NCI-H2196 (cell line): ENCODE measurements at regions not wholly inside any gene's neighbourhood (a gene's known extent, or its start where the extent isn't known, plus 50 kb on each side); places are given as distances from the start of the nearest gene placed in this dataset.
A peak's percentile ranks its signal among the peaks of the same experiment; 100 is the strongest.

Source experiments
- DNase-seq: peaks from one replicate; lab custom pipeline; 2025; ENCODE audit not compliant: unreplicated experiment; lab: John Stamatoyannopoulos, UW

DNA sequence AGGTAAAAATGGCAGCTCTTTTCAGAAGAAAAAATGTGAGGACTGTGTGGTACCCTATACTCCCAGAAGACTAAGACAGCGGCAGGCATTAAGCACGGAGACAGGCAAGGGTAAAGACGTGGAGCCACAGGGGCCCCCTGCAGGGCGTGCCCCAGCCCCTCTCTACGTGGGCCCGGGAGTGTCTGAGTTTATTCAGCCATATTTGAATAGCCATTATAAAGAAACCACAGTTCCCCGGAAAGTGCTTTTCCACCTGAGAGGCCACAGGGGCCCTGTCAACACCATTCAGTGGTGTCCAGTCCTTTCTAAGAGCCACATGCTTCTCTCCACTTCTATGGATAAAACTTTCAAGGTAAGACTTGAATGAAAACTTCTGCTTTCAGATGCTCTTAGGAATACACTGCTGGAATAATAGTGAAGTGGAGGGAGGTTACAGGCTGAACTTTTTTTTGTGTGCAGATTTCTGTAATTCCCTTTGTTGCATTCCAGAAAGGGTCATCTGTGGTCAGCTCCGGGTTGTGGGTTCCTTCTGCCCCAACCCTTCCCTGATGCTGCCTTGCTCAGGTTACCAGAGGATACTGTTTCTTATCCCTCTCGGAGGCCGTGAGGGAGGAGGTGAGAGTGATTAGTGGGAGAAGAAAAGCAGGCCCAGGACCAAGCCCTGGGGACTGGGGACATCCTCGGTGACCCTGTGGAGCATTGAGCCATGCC is 58.4 kb downstream of the SLC25A47 start:
- DNase-seq: no peak

DNA sequence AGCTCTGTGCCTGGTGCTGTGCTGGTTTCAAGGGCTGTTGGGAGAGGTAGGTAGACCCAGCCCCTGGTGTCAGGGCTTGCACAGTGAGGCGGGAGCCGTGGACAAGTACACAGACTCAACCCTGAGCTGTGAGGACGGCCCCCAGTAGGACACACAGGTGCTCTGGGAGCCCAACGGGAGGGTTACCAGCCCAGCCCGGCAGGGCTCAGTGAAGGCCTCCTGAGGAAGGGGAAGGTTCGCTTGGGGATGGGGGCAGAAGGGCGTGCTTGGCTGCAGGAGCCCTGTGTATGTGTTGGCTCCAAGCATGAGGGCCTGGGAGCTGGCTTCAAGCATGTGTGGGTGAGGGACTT is 58.9 kb downstream of the SLC25A47 start:
- no peak for DNase-seq

GRCh38 chr14:100383727-100384158 is 60.6 kb downstream of the SLC25A47 start:
- DNase-seq: peak; percentile 38

- no peak for DNase-seq
Measured at GRCh38 chr14:100384277-100384676, 61.1 kb downstream of the SLC25A47 start.

GRCh38 chr14:100384819-100385813 is 62.0 kb downstream of the SLC25A47 start:
- DNase-seq: peak; percentile 13

DNA sequence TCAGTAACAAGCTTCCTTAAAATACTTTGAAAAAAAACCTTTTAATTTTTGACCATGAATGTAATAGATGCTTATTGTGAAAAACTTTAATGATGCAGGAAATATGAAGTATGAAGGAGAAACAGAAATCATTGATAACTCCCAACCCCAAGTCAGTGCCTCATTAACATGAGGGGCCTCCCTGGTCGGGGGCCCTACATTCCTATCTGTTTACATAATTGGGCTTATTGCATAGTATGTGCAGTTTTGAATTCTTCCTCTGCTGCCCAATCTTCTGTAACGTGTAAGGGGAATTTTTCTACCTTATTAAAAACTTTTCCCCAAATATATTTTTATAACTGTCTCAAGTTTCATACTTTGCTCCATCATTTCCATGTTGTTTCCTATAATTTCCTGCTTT is 63.0 kb downstream of the SLC25A47 start:
- no peak for DNase-seq

DNA sequence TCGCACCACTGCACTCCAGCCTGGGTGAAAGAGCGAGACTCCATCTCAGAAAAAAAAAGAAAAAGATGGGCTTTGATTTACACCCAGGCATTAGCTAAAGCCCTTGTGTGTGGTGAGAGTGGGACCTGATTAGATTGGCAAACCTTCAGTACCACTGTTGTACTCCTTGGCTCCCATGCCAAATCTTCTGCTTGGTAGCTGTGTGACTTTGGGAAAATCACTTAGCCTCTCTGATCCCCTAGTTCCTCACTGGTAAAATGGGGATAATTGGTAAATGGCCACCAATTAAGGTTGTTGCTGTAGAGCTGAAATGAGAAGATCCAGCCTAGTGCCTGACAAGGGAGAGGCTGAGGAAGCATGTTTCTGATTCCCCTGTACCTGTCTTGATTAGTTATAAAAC is 63.7 kb downstream of the SLC25A47 start:
- DNase-seq: no peak

- no peak for DNase-seq
Measured at GRCh38 chr14:100387450-100387849, 64.3 kb downstream of the SLC25A47 start.

GRCh38 chr14:100388103-100389054 is 65.2 kb downstream of the SLC25A47 start:
- no peak for DNase-seq

- DNase-seq: no peak
Measured at GRCh38 chr14:100389497-100390104, 66.5 kb downstream of the SLC25A47 start.

GRCh38 chr14:100391173-100391572 is 68.0 kb downstream of the SLC25A47 start:
- DNase-seq: no peak

DNA sequence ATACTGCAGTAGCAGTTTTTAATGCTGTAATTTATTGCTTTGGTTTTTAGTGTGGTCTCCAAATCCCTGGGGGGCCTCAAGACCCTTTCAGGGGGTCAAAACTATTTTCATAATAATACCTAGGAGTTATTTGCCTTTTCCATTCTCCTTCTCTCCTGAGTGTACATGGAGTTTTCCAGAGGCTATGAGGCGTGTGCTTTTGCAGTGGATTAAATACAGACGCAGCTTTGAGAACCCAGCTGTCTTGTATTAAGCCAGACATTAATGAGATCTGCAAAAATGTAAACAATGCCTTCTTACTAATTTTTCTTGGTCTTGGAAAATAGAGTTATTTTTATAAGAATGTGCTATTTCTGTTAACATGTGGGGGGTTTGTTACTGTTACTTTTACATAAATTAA is 68.6 kb downstream of the SLC25A47 start:
- DNase-seq: no peak

DNA sequence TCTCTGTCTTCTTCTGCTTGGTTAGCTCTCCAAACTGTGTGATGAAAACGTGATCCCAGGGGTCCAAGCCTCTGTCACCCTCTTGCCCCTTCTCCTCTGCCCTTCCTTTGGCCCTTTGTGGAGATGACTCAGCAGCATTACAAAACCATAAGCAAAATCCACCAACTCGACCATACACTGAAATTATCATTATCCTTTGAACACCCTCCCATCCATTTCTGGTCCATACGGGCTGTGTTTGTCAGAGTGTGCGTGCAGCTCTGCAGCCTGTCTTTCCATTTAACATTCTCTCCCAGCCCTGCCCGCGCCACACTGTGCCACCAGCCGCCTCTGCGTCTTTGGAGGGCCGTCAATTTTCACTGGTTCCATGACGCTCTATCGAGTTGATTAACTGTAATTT is 69.2 kb downstream of the SLC25A47 start:
- no peak for DNase-seq

GRCh38 chr14:100393362-100393761 is 70.2 kb downstream of the SLC25A47 start:
- no peak for DNase-seq

GRCh38 chr14:100393906-100394732 is 71.0 kb downstream of the SLC25A47 start:
- no peak for DNase-seq

DNA sequence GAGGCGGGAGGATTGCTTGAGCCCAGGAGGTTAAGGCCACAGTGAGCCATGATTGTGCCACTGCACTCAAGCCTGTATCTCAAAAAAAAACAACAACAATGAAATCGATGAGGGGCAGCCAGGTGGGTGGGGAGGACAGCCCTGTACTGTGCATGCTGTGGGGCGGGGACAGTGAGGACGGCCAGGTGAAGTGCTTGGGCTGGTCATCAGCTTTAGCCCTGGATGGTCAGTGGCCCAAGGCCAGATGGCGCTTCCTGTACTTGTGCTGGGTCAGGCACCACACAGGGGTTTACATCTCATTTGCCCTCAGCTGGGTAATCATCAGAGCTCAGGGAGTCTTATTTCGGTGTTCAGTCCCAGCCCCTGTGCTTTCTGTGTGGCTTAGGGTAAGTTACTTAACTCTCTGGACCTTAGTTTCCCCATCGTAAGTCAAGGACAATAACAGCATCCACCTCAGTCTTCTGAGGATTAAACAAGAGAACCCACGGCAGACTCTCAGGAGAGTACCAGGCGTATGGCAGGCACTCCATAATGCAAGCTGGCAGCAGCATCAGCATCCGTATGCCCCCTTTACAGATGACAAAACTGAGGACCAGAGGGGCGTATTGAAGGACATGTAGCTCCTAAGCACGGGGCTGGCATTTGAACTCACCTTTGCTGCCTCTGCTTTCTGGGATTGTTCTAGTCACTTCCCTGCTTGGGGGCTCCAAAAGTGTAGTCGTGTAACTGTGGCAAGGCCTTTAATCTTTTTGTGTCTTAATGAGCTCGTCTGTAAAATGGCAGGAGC is 71.9 kb downstream of the SLC25A47 start:
- no peak for DNase-seq

GRCh38 chr14:100396266-100396795 is 73.2 kb downstream of the SLC25A47 start:
- no peak for DNase-seq

DNA sequence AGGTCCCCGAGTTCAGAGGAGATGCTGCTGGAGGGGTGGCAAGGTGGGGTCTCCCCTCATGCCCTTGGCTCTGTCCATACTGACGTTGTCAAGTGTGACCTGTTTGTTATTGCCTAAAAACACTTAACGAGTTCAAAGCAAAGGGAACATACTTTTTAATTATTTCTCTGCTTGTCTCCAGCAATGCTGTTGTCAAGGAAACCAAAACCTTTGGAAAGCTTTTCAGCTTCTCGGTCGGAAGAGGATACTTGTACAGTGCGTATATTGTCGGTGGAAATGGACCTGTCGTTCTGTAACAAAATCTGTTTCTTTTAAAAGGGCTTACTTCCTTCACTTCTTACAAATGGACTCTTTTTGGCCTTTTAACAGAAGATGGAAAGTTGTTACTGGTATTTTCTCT is 73.9 kb downstream of the SLC25A47 start:
- DNase-seq: no peak

DNA sequence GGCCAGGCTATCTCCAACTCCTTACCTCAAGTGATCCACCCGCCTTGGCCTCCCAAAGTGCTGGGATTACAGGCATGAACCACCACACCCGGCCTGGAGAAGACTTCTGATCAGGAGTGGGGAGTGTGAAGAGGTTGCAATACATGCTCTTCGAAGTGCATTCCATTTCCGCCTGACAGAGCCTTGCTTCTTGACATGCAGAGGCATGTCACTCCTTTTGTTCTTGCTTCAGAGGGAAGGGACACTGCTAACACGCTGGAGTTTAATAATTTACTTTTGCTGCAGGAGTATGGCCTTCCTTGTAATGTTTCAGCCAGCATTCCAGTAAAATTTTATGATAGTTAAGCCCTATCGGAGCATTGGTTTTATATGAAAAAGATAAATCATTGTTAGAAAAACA is 74.9 kb downstream of the SLC25A47 start:
- no peak for DNase-seq
